Left lobe of liver (tissue), 2 donors: ENCODE measurements at regions not wholly inside any gene's neighbourhood (a gene's known extent, or its start where the extent isn't known, plus 50 kb on each side); places are given as distances from the start of the nearest gene placed in this dataset.

Experiments used
- ATAC-seq: fragments of 200-7000 bp; cut with Tn5 transposase; one replicate; pipeline ENCODE4 v1.9.1; 2020; ENCODE audit warnings: mild to moderate bottlenecking, moderate library complexity
- DNase-seq: peaks from one replicate; pipeline ENCODE4 v3.0.0-alpha.2; 2020; ENCODE audit warnings: low spot score
- donor health status: DM: no; HTN: no; CAD: no; lungs with moderate emphysema.
- donor health status: DM: no; HTN: yes; CAD: no.

GRCh38 chr3:120544361-120544760, 51.8 kb upstream of the NDUFB4 start:
- DNase-seq, result no peak
- no peak for ATAC-seq

GRCh38 chr3:120536642-120537041, 59.5 kb upstream of the NDUFB4 start:
- DNase-seq, result no peak

DNA sequence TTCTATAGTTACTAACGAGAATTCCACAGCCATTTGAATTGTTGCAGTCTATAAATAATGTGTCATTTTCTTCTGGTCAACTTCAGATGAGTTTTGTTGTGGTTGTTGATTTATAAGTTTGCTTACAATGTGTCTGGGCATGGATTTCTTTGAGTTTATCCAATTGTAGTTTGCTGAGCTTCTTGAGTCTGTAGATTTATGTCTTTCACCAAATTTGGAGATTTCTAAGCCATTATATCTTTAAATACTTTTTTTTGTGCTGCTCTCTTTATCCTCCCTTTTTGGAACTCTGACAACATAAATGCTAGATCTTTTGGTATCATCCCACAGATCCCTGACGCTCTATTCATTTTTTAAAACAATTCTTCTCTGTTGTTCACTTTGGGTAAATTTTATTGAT, 63.2 kb upstream of the NDUFB4 start:
- ATAC-seq (no peak), DNase-seq (no peak)

More at GRCh38 chr3:120536642-120537041, 59.5 kb upstream of the NDUFB4 start:
- peak; percentile 73 for ATAC-seq

DNA sequence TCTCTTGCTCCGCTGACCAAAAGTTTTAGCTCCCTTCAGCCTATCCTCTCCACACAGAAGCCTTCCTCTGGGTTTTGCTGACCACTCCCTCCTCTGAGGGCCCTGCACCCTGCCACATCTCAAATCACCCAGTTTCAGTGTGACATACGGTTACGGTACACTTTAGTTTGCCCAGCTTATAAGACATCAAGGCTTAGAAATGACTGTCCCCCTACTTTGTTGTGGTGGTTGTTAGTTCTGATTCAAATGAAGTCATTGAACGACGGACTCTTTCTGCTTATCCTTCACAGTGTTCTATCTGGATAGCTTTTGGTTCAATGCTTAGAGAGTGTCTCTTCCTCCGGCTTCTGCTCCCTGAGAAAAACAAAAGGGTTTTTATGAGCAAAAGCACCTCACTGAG, 68.0 kb upstream of the NDUFB4 start:
- no peak for ATAC-seq
- no peak for DNase-seq

- ATAC-seq, result no peak
- no peak for DNase-seq
Measured at GRCh38 chr3:120526011-120526870, 69.9 kb upstream of the NDUFB4 start.

- no peak for DNase-seq
- no peak for ATAC-seq
Measured at GRCh38 chr3:120524171-120524923, 71.8 kb upstream of the NDUFB4 start.

- ATAC-seq, result peak; percentile 34
- no peak for DNase-seq
Measured at GRCh38 chr3:120516136-120516535, 65.3 kb upstream of the FSTL1 start.

DNA sequence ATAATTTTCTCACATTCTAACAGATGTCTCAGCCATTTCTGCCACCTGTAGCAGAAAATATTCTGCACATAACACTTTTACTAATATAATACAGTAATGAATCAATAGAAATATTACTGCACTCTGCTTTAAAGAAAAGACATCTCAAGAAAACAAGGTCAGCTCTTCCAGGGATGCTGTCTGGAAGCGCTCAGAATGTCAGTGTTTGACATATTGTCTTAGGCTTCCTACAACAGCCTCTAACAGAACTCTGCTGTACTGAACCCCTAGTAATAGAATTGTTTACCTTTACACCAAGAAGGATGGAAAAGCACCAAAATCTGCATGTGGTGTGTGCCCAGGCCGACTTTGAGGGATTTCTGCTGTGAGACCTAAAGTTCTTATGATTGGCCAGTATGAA, 61.9 kb upstream of the FSTL1 start:
- DNase-seq (no peak), ATAC-seq (no peak)

GRCh38 chr3:120506828-120507774, 56.3 kb upstream of the FSTL1 start:
- peak; percentile 87 for ATAC-seq
- no peak for DNase-seq

GRCh38 chr3:120506076-120506827, 55.5 kb upstream of the FSTL1 start:
- peak; percentile 75 for ATAC-seq

DNA sequence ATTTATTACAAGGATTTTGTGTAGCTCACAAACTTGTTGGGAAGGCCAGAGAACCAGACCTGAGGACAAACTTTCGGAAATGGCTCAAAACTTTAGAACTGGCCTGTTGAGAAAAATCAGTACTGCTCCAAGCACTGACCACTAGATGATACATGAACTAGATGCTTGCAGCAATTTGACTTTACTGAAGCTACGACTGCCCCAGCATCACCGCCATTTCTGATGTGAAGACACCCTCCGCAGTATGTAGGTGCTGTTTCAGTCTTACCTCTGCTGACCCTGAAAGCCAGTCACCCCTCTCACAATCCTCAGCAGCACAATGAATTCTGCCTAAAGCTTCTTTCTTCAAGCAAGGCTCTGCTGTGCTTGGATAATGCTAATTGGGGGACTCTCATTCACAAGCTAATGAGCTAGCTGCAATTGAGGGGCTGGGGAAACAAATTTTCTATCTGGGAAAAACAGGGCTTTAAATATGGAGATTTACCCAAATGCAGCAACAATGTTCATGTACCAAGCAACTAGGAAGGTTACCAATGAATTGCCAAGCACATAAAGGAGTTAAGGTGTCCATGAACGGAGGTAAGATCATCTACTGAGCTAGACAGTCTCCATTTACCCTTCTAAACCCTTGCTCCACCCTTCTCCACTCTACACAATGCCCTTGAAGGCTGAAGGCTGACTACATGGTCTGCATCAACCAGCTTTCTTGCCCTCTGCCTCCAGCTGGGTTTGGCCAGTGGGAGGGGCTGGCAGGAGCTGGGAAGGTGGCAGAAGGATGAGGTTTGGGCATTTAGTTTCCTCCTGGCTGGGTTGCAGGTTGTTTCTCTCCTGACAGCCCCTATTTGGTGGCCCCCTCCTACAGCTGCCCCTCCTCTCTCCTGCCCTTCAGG, 53.2 kb upstream of the FSTL1 start:
- no peak for ATAC-seq
- DNase-seq, result no peak

More at GRCh38 chr3:120506076-120506827, 55.5 kb upstream of the FSTL1 start:
- DNase-seq, result peak; percentile 46

DNA sequence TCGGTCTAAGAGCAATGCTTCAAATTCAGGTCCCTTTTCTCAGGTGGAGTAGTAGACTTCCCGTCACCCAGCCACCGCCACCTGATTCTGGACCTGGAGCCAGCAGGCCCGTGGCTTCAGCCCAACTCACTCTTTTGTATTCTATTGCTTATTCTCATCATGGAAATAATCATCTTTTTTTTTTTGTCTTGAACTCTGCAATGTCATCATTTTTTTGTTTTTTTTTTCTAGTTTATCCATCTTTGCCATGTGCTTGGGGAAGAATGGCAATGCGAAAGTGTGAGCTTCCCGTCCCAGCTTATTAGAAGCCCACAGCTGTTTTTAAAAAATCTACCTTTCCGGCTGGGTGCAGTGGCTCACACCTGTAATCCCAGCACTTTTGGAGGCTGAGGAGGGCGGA, 51.3 kb upstream of the FSTL1 start:
- no peak for DNase-seq

More for the DNA sequence above, 51.3 kb upstream of the FSTL1 start:
- ATAC-seq, result no peak
